Type B pancreatic cell (in vitro differentiated cells): ENCODE measurements at regions not wholly inside any gene's neighbourhood (a gene's known extent, or its start where the extent isn't known, plus 50 kb on each side); places are given as distances from the start of the nearest gene placed in this dataset.

Experiments used
- DNase-seq: peaks from one replicate; pipeline ENCODE4 v3.0.0; 2021; ENCODE audit warnings: mixed read lengths; ENCODE audit not compliant: unreplicated experiment; ENCODE audit errors: extremely low spot score
- H3K27ac Mint-ChIP-seq: 2 replicates; pipeline ENCODE4 v1.8.0; 2021; ENCODE audit warnings: mild to moderate bottlenecking, mixed read lengths
- H3K27me3 Mint-ChIP-seq: 2 replicates; pipeline ENCODE4 v1.8.0; 2021; ENCODE audit warnings: mixed read lengths
- H3K36me3 Mint-ChIP-seq: 2 replicates; pipeline ENCODE4 v1.8.0; 2021; ENCODE audit warnings: mixed read lengths
- H3K4me1 Mint-ChIP-seq: one replicate; pipeline ENCODE4 v1.8.0; 2021; ENCODE audit warnings: mixed read lengths; ENCODE audit not compliant: unreplicated experiment
- H3K4me3 Mint-ChIP-seq: 2 replicates; pipeline ENCODE4 v1.8.0; 2021; ENCODE audit warnings: mild to moderate bottlenecking, mixed read lengths
- H3K9me3 Mint-ChIP-seq: 2 replicates; pipeline ENCODE4 v1.8.0; 2021; ENCODE audit warnings: mixed read lengths
- TF ChIP-seq, protein P1 (sequence below): fragments of 200-600 bp; sonication (generic); conservative IDR thresholded peaks from 2 replicates; pipeline ENCODE4 v1.5.0; 2021; ENCODE audit warnings: antibody characterized with exemption, mild to moderate bottlenecking

- TF ChIP-seq, protein P1, sequence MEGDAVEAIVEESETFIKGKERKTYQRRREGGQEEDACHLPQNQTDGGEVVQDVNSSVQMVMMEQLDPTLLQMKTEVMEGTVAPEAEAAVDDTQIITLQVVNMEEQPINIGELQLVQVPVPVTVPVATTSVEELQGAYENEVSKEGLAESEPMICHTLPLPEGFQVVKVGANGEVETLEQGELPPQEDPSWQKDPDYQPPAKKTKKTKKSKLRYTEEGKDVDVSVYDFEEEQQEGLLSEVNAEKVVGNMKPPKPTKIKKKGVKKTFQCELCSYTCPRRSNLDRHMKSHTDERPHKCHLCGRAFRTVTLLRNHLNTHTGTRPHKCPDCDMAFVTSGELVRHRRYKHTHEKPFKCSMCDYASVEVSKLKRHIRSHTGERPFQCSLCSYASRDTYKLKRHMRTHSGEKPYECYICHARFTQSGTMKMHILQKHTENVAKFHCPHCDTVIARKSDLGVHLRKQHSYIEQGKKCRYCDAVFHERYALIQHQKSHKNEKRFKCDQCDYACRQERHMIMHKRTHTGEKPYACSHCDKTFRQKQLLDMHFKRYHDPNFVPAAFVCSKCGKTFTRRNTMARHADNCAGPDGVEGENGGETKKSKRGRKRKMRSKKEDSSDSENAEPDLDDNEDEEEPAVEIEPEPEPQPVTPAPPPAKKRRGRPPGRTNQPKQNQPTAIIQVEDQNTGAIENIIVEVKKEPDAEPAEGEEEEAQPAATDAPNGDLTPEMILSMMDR = no peak
- Mint-ChIP-seq H3K4me3 (no peak overlapping the region), H3K27me3 (no peaks in the 10 kb centered on the region), H3K4me1 (no peaks in the 10 kb centered on the region), H3K9me3 (no peaks in the 10 kb centered on the region), H3K36me3 (no peaks in the 10 kb centered on the region), H3K27ac (no peak overlapping the region)
- no peak for DNase-seq
Measured at GRCh38 chr9:116087751-116088194, 65.8 kb upstream of the PAPPA start.

- H3K36me3 Mint-ChIP-seq = no peaks in the 10 kb centered on the region
- no peak overlapping the region for H3K4me3 Mint-ChIP-seq
- H3K27ac Mint-ChIP-seq = no peak overlapping the region
- DNase-seq = no peak
- H3K9me3 Mint-ChIP-seq = no peaks in the 10 kb centered on the region
- H3K4me1 Mint-ChIP-seq = no peaks in the 10 kb centered on the region
- H3K27me3 Mint-ChIP-seq = no peaks in the 10 kb centered on the region
- TF ChIP-seq, protein P1 = no peak
Measured at GRCh38 chr9:116088396-116088795, 65.2 kb upstream of the PAPPA start.

- Mint-ChIP-seq H3K36me3 (no peaks in the 10 kb centered on the region), H3K9me3 (no peaks in the 10 kb centered on the region), H3K4me1 (no peaks in the 10 kb centered on the region), H3K27ac (no peak overlapping the region), H3K27me3 (no peaks in the 10 kb centered on the region), H3K4me3 (no peak overlapping the region)
- no peak for DNase-seq
- TF ChIP-seq, protein P1 = no peak
Measured at GRCh38 chr9:116090030-116090770, 63.4 kb upstream of the PAPPA start.

DNA sequence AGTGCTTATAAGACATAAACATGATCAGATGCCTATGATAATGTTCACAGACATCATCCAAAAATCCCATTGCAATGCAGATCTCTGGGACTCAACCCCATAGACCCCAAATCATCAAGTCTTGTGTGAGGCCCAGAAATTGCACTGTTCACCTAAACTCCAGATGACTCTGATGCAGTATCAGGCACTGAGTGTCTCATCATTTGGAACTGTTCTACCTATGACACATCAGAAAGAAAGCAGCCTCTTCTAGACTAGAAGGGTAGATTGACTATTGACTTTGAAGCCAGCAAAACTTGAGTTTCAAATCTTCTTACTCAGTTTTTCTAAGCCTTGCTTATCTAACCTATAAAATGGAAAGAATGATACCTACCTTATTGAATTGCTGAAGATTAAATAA is 58.7 kb upstream of the PAPPA start:
- no peak overlapping the region for H3K27ac Mint-ChIP-seq
- no peaks in the 10 kb centered on the region for H3K27me3 Mint-ChIP-seq
- TF ChIP-seq, protein P1 = no peak
- DNase-seq = no peak
- peaks cover 18% of the 10 kb centered on the region for H3K4me1 Mint-ChIP-seq
- no peaks in the 10 kb centered on the region for H3K9me3 Mint-ChIP-seq
- no peak overlapping the region for H3K4me3 Mint-ChIP-seq
- H3K36me3 Mint-ChIP-seq = no peaks in the 10 kb centered on the region

DNA sequence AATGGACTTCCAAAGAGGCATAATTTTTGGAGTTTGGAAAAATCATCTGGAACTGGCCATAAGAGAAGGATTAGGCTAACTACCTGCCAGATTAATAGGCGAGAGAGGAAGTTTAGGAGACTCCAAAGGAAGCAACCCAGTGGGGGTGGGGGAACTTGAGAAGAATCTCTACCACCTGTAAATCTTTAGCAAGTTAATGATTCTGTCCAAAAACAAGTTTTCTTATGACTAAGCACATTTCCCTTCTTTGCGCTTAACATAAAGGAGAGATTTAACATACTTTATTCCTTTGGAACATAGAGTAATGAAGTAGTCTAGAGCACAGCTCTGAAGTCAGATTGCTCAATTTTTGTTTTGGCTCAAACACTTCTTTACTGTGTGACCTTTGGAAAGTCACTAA is 58.2 kb upstream of the PAPPA start:
- Mint-ChIP-seq H3K4me1 (peaks cover 18% of the 10 kb centered on the region), H3K4me3 (no peak overlapping the region), H3K36me3 (no peaks in the 10 kb centered on the region), H3K9me3 (no peaks in the 10 kb centered on the region), H3K27me3 (no peaks in the 10 kb centered on the region), H3K27ac (no peak overlapping the region)
- no peak for DNase-seq
- TF ChIP-seq, protein P1 = no peak
